H1 (cell line): ENCODE measurements at regions not wholly inside any gene's neighbourhood (a gene's known extent, or its start where the extent isn't known, plus 50 kb on each side); places are given as distances from the start of the nearest gene placed in this dataset.
"Not testable (repeated sequence)": the region's sequence is repeated elsewhere in the genome, so short reads cannot be mapped to it uniquely, and the experiment has no call there.

Experiments
- CTCF ChIA-PET: fragments of 300-600 bp; sonication (Branson Sonifier 250); formaldehyde crosslinking; loops from one replicate; lab custom pipeline; 2021; ENCODE audit not compliant: partially characterized antibody; lab: Charles Lee
- POLR2A ChIA-PET: fragments of 300-600 bp; sonication (Branson Sonifier 250); formaldehyde crosslinking; loops from one replicate; lab custom pipeline; 2021; ENCODE audit warnings: inconsistent platforms; ENCODE audit not compliant: partially characterized antibody; lab: Charles Lee
- DNase-seq, 2 experiments: peaks; one replicate each; pipeline versions ENCODE4 v3.0.0 to v3.0.0-alpha.2; 2010 to 2022; ENCODE audit warnings: low spot score in 2 of 2, low read depth in 1 of 2, mixed read lengths in 1 of 2
- FAIRE-seq: peaks from 2 replicates; lab custom pipeline; 2011; peaks lifted over from hg19 to GRCh38; lab: Jason Lieb, UNC
- H2AFZ ChIP-seq: 2 replicates; pipeline ENCODE4 v1.8.1; 2012; ENCODE audit warnings: low read length, inconsistent platforms
- H2AK5ac ChIP-seq: 2 replicates; pipeline ENCODE4 v1.6.1; 2013; ENCODE audit warnings: low read depth, low read length
- H2BK120ac ChIP-seq: replicated peaks from 2 replicates; pipeline ENCODE3; 2013; ENCODE audit warnings: low read depth, low read length, inconsistent platforms
- H2BK12ac ChIP-seq: 2 replicates; pipeline ENCODE4 v1.6.1; 2013; ENCODE audit warnings: low read depth, low read length
- H2BK15ac ChIP-seq: 2 replicates; pipeline ENCODE4 v1.6.1; 2013; ENCODE audit warnings: low read length
- H2BK20ac ChIP-seq: 2 replicates; pipeline ENCODE4 v1.6.1; 2013; ENCODE audit warnings: low read length
- H2BK5ac ChIP-seq: 2 replicates; pipeline ENCODE4 v1.6.1; 2013; ENCODE audit warnings: low read depth, low read length
- H3K14ac ChIP-seq: 2 replicates; pipeline ENCODE4 v1.6.1; 2013; ENCODE audit warnings: inconsistent platforms; ENCODE audit not compliant: insufficient read length
- H3K18ac ChIP-seq: 2 replicates; pipeline ENCODE4 v1.6.1; 2013; ENCODE audit warnings: low read length; ENCODE audit errors: extremely low read depth
- H3K23ac ChIP-seq: 2 replicates; pipeline ENCODE4 v1.6.1; 2013; ENCODE audit warnings: inconsistent platforms; ENCODE audit not compliant: insufficient read length
- H3K23me2 ChIP-seq: 2 replicates; pipeline ENCODE4 v1.6.1; 2013; ENCODE audit warnings: low read depth, low read length
- H3K27ac ChIP-seq: 2 replicates; pipeline ENCODE4 v1.6.1; 2011; ENCODE audit warnings: low read depth, low read length, inconsistent platforms
- H3K27me3 ChIP-seq, 4 experiments: replicated peaks in 1 of 4; 1 replicate in 1 of 4; 2 replicates in 3 of 4; pipeline versions ENCODE4 v1.6.1 to v1.8.1; 2011 to 2013; ENCODE audit warnings: low read length in 3 of 4, mild to moderate bottlenecking in 3 of 4, inconsistent platforms in 2 of 4, mixed read lengths in 2 of 4, moderate library complexity in 1 of 4; ENCODE audit not compliant: control insufficient read depth in 3 of 4, insufficient read depth in 3 of 4; ENCODE audit errors: extremely low read depth in 1 of 4
- H3K36me3 ChIP-seq, 4 experiments: 2 replicates each; pipeline versions ENCODE4 v1.6.1 to v1.8.1; 2011 to 2013; ENCODE audit warnings: mild to moderate bottlenecking in 4 of 4, low read length in 3 of 4, moderate library complexity in 2 of 4, control low read depth in 1 of 4, inconsistent platforms in 1 of 4; ENCODE audit not compliant: insufficient read depth in 4 of 4, control insufficient read depth in 2 of 4
- H3K4ac ChIP-seq: replicated peaks from 2 replicates; pipeline ENCODE3; 2013; ENCODE audit warnings: low read length, low read depth, mixed read lengths, inconsistent platforms; ENCODE audit not compliant: insufficient read length
- H3K4me1 ChIP-seq, 4 experiments: replicated peaks in 1 of 4; 1 replicate in 1 of 4; 2 replicates in 3 of 4; pipeline versions ENCODE4 v1.6.1 to v1.8.1; 2011 to 2013; ENCODE audit warnings: low read length in 3 of 4, inconsistent platforms in 2 of 4, mixed read lengths in 1 of 4; ENCODE audit not compliant: insufficient read depth in 4 of 4, control insufficient read depth in 3 of 4
- H3K4me2 ChIP-seq, 2 experiments: 2 replicates each; pipeline versions ENCODE4 v1.6.1 to v1.8.1; 2011 to 2013; ENCODE audit warnings: low read depth in 2 of 2, low read length in 2 of 2, control low read depth in 1 of 2, inconsistent platforms in 1 of 2, mild to moderate bottlenecking in 1 of 2; ENCODE audit not compliant: insufficient read depth in 1 of 2
- H3K4me3 ChIP-seq, 4 experiments: fragments of 200-600, 300-600 bp in 1 of 4; sonication (generic), shearing (Covaris generic), sonication (Bioruptor Twin) in 1 of 4; 2 replicates each; pipeline versions ENCODE4 v1.5.1 to v1.8.1; 2011 to 2016; ENCODE audit warnings: low read length in 4 of 4, low read depth in 3 of 4, control low read depth in 2 of 4, inconsistent platforms in 2 of 4, mild to moderate bottlenecking in 2 of 4, mixed read lengths in 1 of 4, moderate library complexity in 1 of 4; ENCODE audit not compliant: insufficient read depth in 2 of 4; ENCODE audit errors: extremely low read depth in 1 of 4
- H3K56ac ChIP-seq: replicated peaks from 2 replicates; pipeline ENCODE3; 2013; ENCODE audit warnings: low read depth, mild to moderate bottlenecking, mixed read lengths, low read length, inconsistent platforms; ENCODE audit not compliant: insufficient read length
- H3K79me1 ChIP-seq: 2 replicates; pipeline ENCODE4 v1.6.1; 2013; ENCODE audit warnings: low read depth, low read length, control low read depth
- H3K79me2 ChIP-seq, 2 experiments: 2 replicates each; pipeline versions ENCODE4 v1.6.1 to v1.8.1; 2012 to 2013; ENCODE audit warnings: low read length in 2 of 2, mild to moderate bottlenecking in 2 of 2, inconsistent platforms in 1 of 2; ENCODE audit not compliant: insufficient read depth in 2 of 2, control insufficient read depth in 1 of 2
- H3K9ac ChIP-seq, 4 experiments: replicated peaks in 1 of 4; 1 replicate in 1 of 4; 2 replicates in 3 of 4; pipeline versions ENCODE4 v1.6.1 to v1.8.1; 2011 to 2013; ENCODE audit warnings: low read depth in 3 of 4, low read length in 3 of 4, control low read depth in 2 of 4, mild to moderate bottlenecking in 2 of 4, moderate library complexity in 2 of 4, inconsistent platforms in 1 of 4; ENCODE audit errors: extremely low read depth in 1 of 4
- H3K9me3 ChIP-seq, 2 experiments: 2 replicates each; pipeline versions ENCODE4 v1.6.1 to v1.8.1; 2012 to 2013; ENCODE audit warnings: mild to moderate bottlenecking in 2 of 2, moderate library complexity in 2 of 2, control low read depth in 1 of 2, inconsistent platforms in 1 of 2, low read depth in 1 of 2, low read length in 1 of 2, mixed read lengths in 1 of 2; ENCODE audit not compliant: insufficient read depth in 2 of 2
- H4K20me1 ChIP-seq, 2 experiments: replicated peaks in 1 of 2; 2 replicates each; pipeline versions ENCODE3 to v1.8.1; 2011 to 2013; ENCODE audit warnings: inconsistent platforms in 2 of 2, low read length in 2 of 2, mild to moderate bottlenecking in 1 of 2; ENCODE audit not compliant: insufficient read depth in 2 of 2, control insufficient read depth in 1 of 2
- H4K5ac ChIP-seq: 2 replicates; pipeline ENCODE4 v1.6.1; 2013; ENCODE audit warnings: low read length, low read depth, mixed read lengths, inconsistent platforms; ENCODE audit not compliant: insufficient read length
- H4K8ac ChIP-seq: 2 replicates; pipeline ENCODE4 v1.8.0; 2013; ENCODE audit warnings: mild to moderate bottlenecking, moderate library complexity, low read length, inconsistent platforms; ENCODE audit not compliant: insufficient read depth; ENCODE audit errors: extremely low read depth
- H4K91ac ChIP-seq: replicated peaks from 2 replicates; pipeline ENCODE3; 2013; ENCODE audit warnings: low read length, mixed read lengths, inconsistent platforms; ENCODE audit not compliant: insufficient read length
- WGBS, 2 experiments: shearing (Covaris generic) in 1 of 2; methylation state at CpG; one replicate each; pipeline versions ENCODE4 v1.1.6 to v1.1.7; 2013 to 2015; ENCODE audit warnings: low lambda C conversion rate in 2 of 2, mixed read lengths in 2 of 2, inconsistent platforms in 1 of 2, low coverage in 1 of 2, missing lambda C conversion rate in 1 of 2; ENCODE audit not compliant: insufficient replicate concordance in 2 of 2, insufficient coverage in 1 of 2, insufficient read length in 1 of 2; ENCODE audit errors: extremely low coverage in 1 of 2, missing lambda C conversion rate in 1 of 2; 5-methylcytosine and 5-hydroxymethylcytosine counted together

DNA sequence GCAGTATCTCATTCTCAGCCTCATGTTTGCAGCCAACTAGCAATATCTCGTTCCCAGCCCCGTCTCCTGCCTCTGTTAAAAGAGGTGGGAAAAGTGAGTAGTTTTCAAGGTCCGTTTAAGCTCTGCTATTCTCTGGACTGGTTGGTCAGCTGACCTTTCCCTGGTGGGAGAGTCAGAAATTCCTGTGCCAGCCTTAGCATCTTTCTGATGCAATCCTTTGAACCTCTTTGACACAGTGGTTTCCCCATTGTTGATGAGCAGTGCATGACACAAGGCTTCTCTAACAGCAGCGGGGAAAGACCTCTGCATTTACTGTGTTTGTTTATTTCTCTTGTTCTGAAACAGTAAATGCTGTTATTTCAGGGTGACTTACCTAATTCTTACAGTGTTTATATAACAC lies 74.6 kb downstream of the CDRT15L2 start:
- WGBS, 2 experiments: 64% methylated on average over 3 of the region's 4 CpGs; no CpG with 5 or more reads in 1 of the 2 experiments
- H3K4me3 ChIP-seq, H4K5ac ChIP-seq, H2BK12ac ChIP-seq, H2BK5ac ChIP-seq, H4K91ac ChIP-seq, H3K27me3 ChIP-seq, H3K14ac ChIP-seq, H3K36me3 ChIP-seq, H3K9ac ChIP-seq, H2BK15ac ChIP-seq, H2BK20ac ChIP-seq, H4K8ac ChIP-seq, H3K27ac ChIP-seq, H3K9me3 ChIP-seq, H2AFZ ChIP-seq, H2AK5ac ChIP-seq, H3K23ac ChIP-seq, POLR2A ChIA-PET, H3K4me2 ChIP-seq, FAIRE-seq, H4K20me1 ChIP-seq, H3K18ac ChIP-seq, H2BK120ac ChIP-seq, H3K79me1 ChIP-seq, H3K23me2 ChIP-seq, DNase-seq, H3K4me1 ChIP-seq, H3K79me2 ChIP-seq, H3K4ac ChIP-seq, H3K56ac ChIP-seq: not testable (repeated sequence)
- CTCF ChIA-PET: interaction anchor here (1.2 kb wide), 1 partner anchor 8 kb away, joined by 3 read pairs; no protein-coding TSS in a partner anchor

DNA sequence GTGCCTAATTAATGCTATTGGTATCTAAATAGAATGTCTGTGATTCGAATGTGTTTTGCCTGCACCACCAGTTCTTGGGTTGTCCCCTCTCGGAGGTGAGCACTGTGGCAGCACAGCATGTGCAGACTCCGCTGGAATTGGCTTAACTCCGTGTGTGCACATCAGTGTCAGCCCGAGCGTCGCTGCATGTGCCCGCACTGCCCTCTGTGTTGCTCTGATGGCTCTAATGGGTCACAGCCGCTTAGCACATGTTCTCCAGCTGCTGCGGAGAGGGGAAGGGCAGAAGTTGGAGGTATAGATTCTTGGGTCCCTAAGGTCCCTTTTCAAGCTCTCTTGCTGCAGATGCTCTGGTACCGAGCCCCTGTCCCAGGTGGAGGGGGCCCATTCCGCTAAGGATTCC lies 75.1 kb downstream of the CDRT15L2 start:
- FAIRE-seq, H2AFZ ChIP-seq, H3K18ac ChIP-seq, H3K79me1 ChIP-seq, H3K27me3 ChIP-seq, H4K20me1 ChIP-seq, H2BK20ac ChIP-seq, H3K14ac ChIP-seq, H3K4me3 ChIP-seq, DNase-seq, H3K4ac ChIP-seq, H3K4me2 ChIP-seq, H2BK5ac ChIP-seq, H3K23me2 ChIP-seq, H3K56ac ChIP-seq, H3K79me2 ChIP-seq, H2BK15ac ChIP-seq, H4K5ac ChIP-seq, H3K9ac ChIP-seq, H3K23ac ChIP-seq, H2BK120ac ChIP-seq, H4K8ac ChIP-seq, H3K4me1 ChIP-seq, POLR2A ChIA-PET, H3K27ac ChIP-seq, H2AK5ac ChIP-seq, H3K9me3 ChIP-seq, H4K91ac ChIP-seq, H3K36me3 ChIP-seq, H2BK12ac ChIP-seq: not testable (repeated sequence)
- WGBS, 2 experiments: 87% methylated on average over 7 of the region's 12 CpGs; no CpG with 5 or more reads in 1 of the 2 experiments
- CTCF ChIA-PET: interaction anchor here (1.2 kb wide), 1 partner anchor 9 kb away, joined by 3 read pairs; no protein-coding TSS in a partner anchor
